Adrenal gland (tissue), 9 donors: ENCODE measurements at regions not wholly inside any gene's neighbourhood (a gene's known extent, or its start where the extent isn't known, plus 50 kb on each side); places are given as distances from the start of the nearest gene placed in this dataset.

Experiments
- DNase-seq, 7 donors: peaks; one replicate each; pipeline ENCODE4 v3.0.0-alpha.2; 2019 to 2020
- H3K27ac ChIP-seq, 5 donors: fragments of 200-600 bp; sonication (generic) in 4 of 5; 1 replicate in 3 of 5; 2 replicates in 2 of 5; pipeline versions ENCODE4 v1.5.1 to v1.8.0; 2016 to 2020; ENCODE audit warnings: mild to moderate bottlenecking in 1 of 5
- H3K27me3 ChIP-seq: fragments of 200-600 bp; 2 replicates; pipeline ENCODE4 v1.8.0; 2021
- H3K36me3 ChIP-seq, 2 donors: fragments of 200-600 bp; replicated peaks in 1 of 2; 1 replicate in 1 of 2; 2 replicates in 1 of 2; pipeline versions ENCODE4 v1.5.1 to v1.8.0; 2018 to 2022
- H3K4me1 ChIP-seq, 2 donors: fragments of 200-600 bp; replicated peaks in 1 of 2; 1 replicate in 1 of 2; 2 replicates in 1 of 2; pipeline versions ENCODE4 v1.5.1 to v1.8.0; 2018 to 2021
- H3K4me3 ChIP-seq, 4 donors: fragments of 200-600 bp; sonication (generic) in 3 of 4; one replicate each; pipeline ENCODE4 v1.5.1; 2016 to 2018
- H3K9me3 ChIP-seq, 3 donors: fragments of 200-600 bp; sonication (generic) in 1 of 3; replicated peaks in 1 of 3; 1 replicate in 2 of 3; 2 replicates in 1 of 3; pipeline versions ENCODE4 v1.5.1 to v1.8.0; 2016 to 2021
- POLR2A ChIP-seq, 2 donors: fragments of 450-650 bp; IDR thresholded peaks; one replicate each; pipeline ENCODE4 v1.6.1; 2017; ENCODE audit warnings: antibody characterized with exemption in 2 of 2, mild to moderate bottlenecking in 2 of 2, moderate library complexity in 1 of 2
- WGBS, 4 donors: extraction: QIAGEN DNeasy Blood & Tissue Kit in 2 of 4; methylation state at CpG; one replicate each; pipeline versions ENCODE4 v1.1.5 to v1.1.7; 2013 to 2017; 5-methylcytosine and 5-hydroxymethylcytosine counted together
- intact Hi-C, 2 donors: fragments of 100-400 bp; cut with DNase I; formaldehyde crosslinking; loops; one replicate each; pipeline versions ENCODE4 v1.14.1 to v1.15.0; 2022 to 2023
- TF ChIP-seq, protein P1 (sequence below), 6 experiments: fragments of 450-650 bp in 4 of 6; fragments of 200-600 bp in 2 of 6; sonication (generic) in 1 of 6; IDR thresholded peaks; 1 replicate in 5 of 6; 2 replicates in 1 of 6; pipeline versions ENCODE4 v1.5.1 to v1.8.0; 2016 to 2021; ENCODE audit warnings: antibody characterized with exemption in 6 of 6, mild to moderate bottlenecking in 2 of 6, moderate library complexity in 1 of 6
- donor health status: healthy with polysubstance abuse.
- donor health status: Bipolar disorder and iron deficiency.
- donor health status: DM: yes; HTN: yes; CAD: no.
- donor health status: DM: no; HTN: no; CAD: no.
- donor health status: DM: no; HTN: no; CAD: no.

DNA sequence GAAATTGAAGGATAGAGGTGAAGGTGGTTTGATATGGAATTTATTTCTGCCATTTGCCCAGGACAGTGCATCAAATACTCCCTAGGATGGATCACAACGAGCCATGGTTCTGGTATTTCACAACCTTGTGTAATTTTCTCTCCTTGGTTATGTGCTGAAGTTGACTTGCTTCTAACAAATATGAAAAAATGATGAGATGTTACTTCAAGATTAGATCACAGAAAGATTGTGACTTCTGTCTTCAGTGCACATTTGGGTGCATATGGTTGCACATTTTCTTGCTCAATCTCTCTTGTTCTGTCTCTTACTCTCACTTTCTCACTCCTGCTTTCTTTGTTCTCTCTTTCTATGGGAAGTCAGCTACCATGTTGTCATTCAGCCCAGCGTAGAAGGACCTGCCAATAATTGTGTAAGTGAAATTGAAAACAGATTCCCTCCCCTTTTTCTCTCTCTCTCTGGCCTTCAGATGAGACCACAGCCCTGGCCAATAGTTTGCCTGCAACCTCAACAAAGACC lies 104.6 kb upstream of the RMDN2 start:
- intact Hi-C loops, result no loop called here
- no peaks in the 10 kb centered on the region for H3K36me3 ChIP-seq
- H3K27me3 ChIP-seq, result no peaks in the 10 kb centered on the region
- DNase-seq, result no peak
- no peak overlapping the region for H3K27ac ChIP-seq
- H3K9me3 ChIP-seq, result no peaks in the 10 kb centered on the region
- no peak overlapping the region for H3K4me3 ChIP-seq
- TF ChIP-seq, protein P1, sequence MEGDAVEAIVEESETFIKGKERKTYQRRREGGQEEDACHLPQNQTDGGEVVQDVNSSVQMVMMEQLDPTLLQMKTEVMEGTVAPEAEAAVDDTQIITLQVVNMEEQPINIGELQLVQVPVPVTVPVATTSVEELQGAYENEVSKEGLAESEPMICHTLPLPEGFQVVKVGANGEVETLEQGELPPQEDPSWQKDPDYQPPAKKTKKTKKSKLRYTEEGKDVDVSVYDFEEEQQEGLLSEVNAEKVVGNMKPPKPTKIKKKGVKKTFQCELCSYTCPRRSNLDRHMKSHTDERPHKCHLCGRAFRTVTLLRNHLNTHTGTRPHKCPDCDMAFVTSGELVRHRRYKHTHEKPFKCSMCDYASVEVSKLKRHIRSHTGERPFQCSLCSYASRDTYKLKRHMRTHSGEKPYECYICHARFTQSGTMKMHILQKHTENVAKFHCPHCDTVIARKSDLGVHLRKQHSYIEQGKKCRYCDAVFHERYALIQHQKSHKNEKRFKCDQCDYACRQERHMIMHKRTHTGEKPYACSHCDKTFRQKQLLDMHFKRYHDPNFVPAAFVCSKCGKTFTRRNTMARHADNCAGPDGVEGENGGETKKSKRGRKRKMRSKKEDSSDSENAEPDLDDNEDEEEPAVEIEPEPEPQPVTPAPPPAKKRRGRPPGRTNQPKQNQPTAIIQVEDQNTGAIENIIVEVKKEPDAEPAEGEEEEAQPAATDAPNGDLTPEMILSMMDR (IDR thresholded peaks at IDR 0.05), result no peak
- no peak for TF ChIP-seq POLR2A (IDR thresholded peaks at IDR 0.05)
- peaks cover 0 to 3% of the 10 kb centered on the region in 2 donors for H3K4me1 ChIP-seq
- WGBS, 4 donors, result 75 to 88% (median 83%) methylated on average over 2 of the region's 2 CpGs

DNA sequence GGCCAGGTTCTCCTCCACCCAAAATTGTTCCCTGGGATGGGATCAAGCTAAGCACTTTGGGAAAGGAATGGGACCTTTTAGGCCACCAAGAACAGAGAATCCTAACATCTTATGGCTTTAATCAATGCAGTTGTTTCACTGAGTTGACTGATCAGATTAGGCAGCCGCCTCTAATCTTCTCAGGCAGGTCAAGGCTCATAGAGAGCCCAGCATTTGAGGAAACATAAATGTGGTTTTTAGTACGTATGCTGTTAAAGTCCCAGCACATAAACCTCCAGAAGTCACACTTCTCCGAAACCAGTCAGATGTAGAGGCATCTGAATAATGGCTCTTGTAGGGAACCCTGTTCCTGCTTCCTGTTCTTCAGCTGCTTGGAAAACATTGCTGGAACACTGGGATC lies 99.5 kb upstream of the RMDN2 start:
- peaks cover 3 to 7% of the 10 kb centered on the region in 2 donors for H3K4me1 ChIP-seq
- H3K36me3 ChIP-seq, result no peaks in the 10 kb centered on the region
- no peaks in the 10 kb centered on the region for H3K27me3 ChIP-seq
- H3K9me3 ChIP-seq, result no peaks in the 10 kb centered on the region
- DNase-seq, result no peak
- H3K4me3 ChIP-seq, result no peak overlapping the region
- 80 to 97% (median 88%) methylated on average over 3 of the region's 3 CpGs for WGBS, 4 donors
- intact Hi-C loops, result no loop called here
- H3K27ac ChIP-seq, result no peak overlapping the region
- TF ChIP-seq, protein P1 (IDR thresholded peaks at IDR 0.05), result no peak
- TF ChIP-seq POLR2A (IDR thresholded peaks at IDR 0.05), result no peak

DNA sequence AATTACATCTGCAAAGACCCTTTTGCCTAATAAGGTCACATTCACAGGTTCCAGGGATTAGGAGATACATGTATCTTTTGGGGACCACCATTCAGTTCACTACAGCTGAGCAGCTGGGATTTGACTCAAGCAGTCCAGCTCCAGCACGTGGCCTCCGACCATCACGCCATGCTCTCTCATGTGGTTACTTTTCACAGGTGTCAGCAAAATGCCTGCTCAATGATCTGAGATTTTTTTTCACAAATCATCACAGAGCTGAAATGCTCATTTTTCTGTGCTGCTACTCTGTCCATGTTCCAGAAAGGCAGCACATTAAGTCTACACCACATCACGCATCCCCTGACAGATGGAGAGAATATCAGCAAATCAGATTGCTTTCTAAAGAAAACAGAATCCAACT lies 98.5 kb upstream of the RMDN2 start:
- DNase-seq, result no peak
- intact Hi-C loops, result no loop called here
- WGBS, 4 donors, result 91 to 98% (median 96%) methylated on average over 4 of the region's 4 CpGs
- no peaks in the 10 kb centered on the region for H3K9me3 ChIP-seq
- H3K36me3 ChIP-seq, result no peaks in the 10 kb centered on the region
- no peak overlapping the region for H3K27ac ChIP-seq
- H3K4me1 ChIP-seq, result peaks cover 3 to 7% of the 10 kb centered on the region in 2 donors
- no peaks in the 10 kb centered on the region for H3K27me3 ChIP-seq
- TF ChIP-seq, protein P1 (IDR thresholded peaks at IDR 0.05), result no peak
- TF ChIP-seq POLR2A (IDR thresholded peaks at IDR 0.05), result no peak
- no peak overlapping the region for H3K4me3 ChIP-seq

DNA sequence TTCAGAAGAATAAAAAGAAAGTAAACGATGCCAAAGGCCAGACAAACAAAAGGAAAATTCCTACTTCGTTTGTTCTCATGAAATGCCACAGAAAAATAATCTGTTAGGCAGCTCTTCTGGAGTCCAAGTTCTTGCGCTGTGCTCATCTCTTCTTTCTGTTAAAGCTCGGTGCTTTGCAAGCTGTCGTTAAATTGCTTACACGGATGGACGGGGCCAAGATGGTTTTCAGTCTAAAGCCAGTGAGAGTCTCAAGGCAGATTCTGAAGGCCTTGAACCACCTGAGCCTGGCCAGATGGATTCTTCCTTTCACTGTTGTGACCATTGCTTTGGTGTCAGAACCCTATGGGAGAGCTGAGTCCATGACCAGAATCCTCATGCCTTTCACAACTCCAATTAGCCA lies 97.6 kb upstream of the RMDN2 start:
- 74 to 84% (median 80%) methylated on average over 7 of the region's 7 CpGs for WGBS, 4 donors
- H3K27me3 ChIP-seq, result no peaks in the 10 kb centered on the region
- intact Hi-C loops, result no loop called here
- H3K4me1 ChIP-seq, result peaks cover 3 to 10% of the 10 kb centered on the region in 2 donors
- TF ChIP-seq, protein P1 (IDR thresholded peaks at IDR 0.05), result no peak
- no peak for TF ChIP-seq POLR2A (IDR thresholded peaks at IDR 0.05)
- DNase-seq, result no peak
- H3K9me3 ChIP-seq, result no peaks in the 10 kb centered on the region
- no peak overlapping the region for H3K27ac ChIP-seq
- H3K36me3 ChIP-seq, result no peaks in the 10 kb centered on the region
- H3K4me3 ChIP-seq, result no peak overlapping the region
